Neural cell (in vitro differentiated cells): ENCODE measurements at regions not wholly inside any gene's neighbourhood (a gene's known extent, or its start where the extent isn't known, plus 50 kb on each side); places are given as distances from the start of the nearest gene placed in this dataset.

Source experiments
- H2AFZ ChIP-seq: fragments of 200-600, 300-800 bp; sonication (generic), shearing (Covaris generic); 2 replicates; pipeline ENCODE4 v1.6.0; 2014; ENCODE audit warnings: low read depth, mild to moderate bottlenecking, antibody characterized with exemption, low read length, moderate library complexity
- H3F3A ChIP-seq: fragments of 200-600 bp; shearing (Covaris generic); 2 replicates; pipeline ENCODE4 v1.6.1; 2016; ENCODE audit warnings: mild to moderate bottlenecking, moderate library complexity, mixed read lengths, antibody characterized with exemption, low read length; ENCODE audit not compliant: insufficient read depth, poor library complexity, severe bottlenecking
- H3K27ac ChIP-seq: fragments of 200-600, 300-800 bp; sonication (generic), shearing (Covaris generic); 2 replicates; pipeline ENCODE4 v1.5.1; 2014; ENCODE audit warnings: mild to moderate bottlenecking, low read length, moderate library complexity
- H3K27me3 ChIP-seq: fragments of 300-800, 200-600 bp; sonication (generic), shearing (Covaris generic); 2 replicates; pipeline ENCODE4 v1.6.0; 2014; ENCODE audit warnings: mild to moderate bottlenecking, low read depth, low read length, moderate library complexity; ENCODE audit not compliant: insufficient read depth
- H3K36me3 ChIP-seq: fragments of 300-800, 200-600 bp; sonication (generic), shearing (Covaris generic); 2 replicates; pipeline ENCODE4 v1.5.1; 2014; ENCODE audit warnings: mild to moderate bottlenecking, antibody characterized with exemption, low read length, moderate library complexity; ENCODE audit not compliant: insufficient read depth
- H3K4me2 ChIP-seq: fragments of 300-800, 200-600 bp; sonication (generic), shearing (Covaris generic); 2 replicates; pipeline ENCODE4 v1.6.0; 2014; ENCODE audit warnings: mild to moderate bottlenecking, low read length
- H3K4me3 ChIP-seq: fragments of 300-800, 200-600 bp; sonication (generic), shearing (Covaris generic); 2 replicates; pipeline ENCODE4 v1.5.1; 2014; ENCODE audit warnings: mild to moderate bottlenecking, low read length, moderate library complexity
- H3K79me2 ChIP-seq: fragments of 200-600 bp; shearing (Covaris generic); replicated peaks from 2 replicates; pipeline ENCODE4 v1.6.0; 2014; ENCODE audit warnings: mild to moderate bottlenecking, low read length, moderate library complexity; ENCODE audit not compliant: insufficient read depth
- H3K9ac ChIP-seq: fragments of 300-800, 200-600 bp; sonication (generic), shearing (Covaris generic); 2 replicates; pipeline ENCODE4 v1.6.1; 2016; ENCODE audit warnings: mild to moderate bottlenecking, low read length, mixed read lengths
- H3K9me2 ChIP-seq: fragments of 200-600 bp; shearing (Covaris generic); 2 replicates; pipeline ENCODE4 v1.6.1; 2016; ENCODE audit warnings: mild to moderate bottlenecking, low read length, mixed read lengths; ENCODE audit not compliant: insufficient read depth
- H3K9me3 ChIP-seq: fragments of 200-600, 300-800 bp; sonication (generic), shearing (Covaris generic); 2 replicates; pipeline ENCODE4 v1.6.1; 2016; ENCODE audit warnings: mild to moderate bottlenecking, mixed run types, low read length, moderate library complexity, mixed read lengths
- H4K20me1 ChIP-seq: fragments of 200-600 bp; shearing (Covaris generic); 2 replicates; pipeline ENCODE4 v1.6.1; 2016; ENCODE audit warnings: mild to moderate bottlenecking, mixed run types; ENCODE audit not compliant: insufficient read depth
- CTCF ChIP-seq: fragments of 450-650 bp; IDR thresholded peaks from 2 replicates; pipeline ENCODE4 v1.5.1; 2014; ENCODE audit warnings: antibody characterized with exemption, mild to moderate bottlenecking, moderate library complexity; ENCODE audit not compliant: poor library complexity, severe bottlenecking
- EP300 ChIP-seq: fragments of 450-650 bp; conservative IDR thresholded peaks from 2 replicates; pipeline ENCODE4 v1.6.1; 2014; ENCODE audit warnings: antibody characterized with exemption, mild to moderate bottlenecking, moderate library complexity; ENCODE audit not compliant: poor library complexity, severe bottlenecking
- EZH2 ChIP-seq: fragments of 200-600, 300-800 bp; shearing (Covaris generic), sonication (generic); IDR thresholded peaks from 2 replicates; pipeline ENCODE4 v1.6.1; 2014; ENCODE audit warnings: antibody characterized with exemption, low read length, borderline replicate concordance, mild to moderate bottlenecking; ENCODE audit not compliant: insufficient read depth, poor library complexity, severe bottlenecking
- MXI1 ChIP-seq: fragments of 450-650 bp; conservative IDR thresholded peaks from 2 replicates; pipeline ENCODE4 v1.6.1; 2014; ENCODE audit warnings: antibody characterized with exemption, mild to moderate bottlenecking; ENCODE audit not compliant: poor library complexity, severe bottlenecking
- POLR2AphosphoS5 ChIP-seq: IDR thresholded peaks from 2 replicates; pipeline ENCODE4 v1.6.1; 2012
- RAD21 ChIP-seq: fragments of 450-650 bp; conservative IDR thresholded peaks from 2 replicates; pipeline ENCODE4 v1.6.1; 2014; ENCODE audit warnings: antibody characterized with exemption, mild to moderate bottlenecking, moderate library complexity
- REST ChIP-seq: IDR thresholded peaks from 2 replicates; pipeline ENCODE4 v1.6.1; 2012; ENCODE audit warnings: borderline replicate concordance
- SMC3 ChIP-seq: fragments of 450-650 bp; conservative IDR thresholded peaks from 2 replicates; pipeline ENCODE4 v1.6.1; 2014; ENCODE audit warnings: antibody characterized with exemption, mild to moderate bottlenecking, moderate library complexity; ENCODE audit not compliant: poor library complexity
- TAF1 ChIP-seq: IDR thresholded peaks from 2 replicates; pipeline ENCODE4 v1.6.1; 2012; ENCODE audit warnings: low read depth

- Histone ChIP-seq H3K4me3 (no peak overlapping the region), H3K79me2 (peaks cover 2% of the 10 kb centered on the region), H3K9ac (no peak overlapping the region), H3K27ac (no peak overlapping the region), H3K27me3 (no peaks in the 10 kb centered on the region), H3K36me3 (no peaks in the 10 kb centered on the region), H3F3A (no peaks in the 10 kb centered on the region), H3K9me3 (no peaks in the 10 kb centered on the region), H4K20me1 (no peaks in the 10 kb centered on the region), H3K4me2 (no peak overlapping the region), H2AFZ (no peak overlapping the region), H3K9me2 (no peaks in the 10 kb centered on the region)
- TF ChIP-seq EP300, result no peak
These were observed 247.1 kb downstream of the SEC14L1 start for GRCh38 chr17:77387891-77388290.

- H2AFZ ChIP-seq, result no peak overlapping the region
- H4K20me1 ChIP-seq, result no peaks in the 10 kb centered on the region
- no peaks in the 10 kb centered on the region for H3K36me3 ChIP-seq
- H3K79me2 ChIP-seq, result peaks cover 2% of the 10 kb centered on the region
- TF ChIP-seq POLR2AphosphoS5, result no peak
- TF ChIP-seq REST, result no peak
- no peak for TF ChIP-seq MXI1
- no peak for TF ChIP-seq EZH2
- no peak for TF ChIP-seq TAF1
- TF ChIP-seq RAD21, result no peak
- TF ChIP-seq SMC3, result no peak
- TF ChIP-seq EP300, result no peak
- TF ChIP-seq CTCF, result no peak
- H3K9me3 ChIP-seq, result no peaks in the 10 kb centered on the region
- no peak overlapping the region for H3K4me3 ChIP-seq
- H3K9ac ChIP-seq, result no peak overlapping the region
- H3K9me2 ChIP-seq, result no peaks in the 10 kb centered on the region
- no peaks in the 10 kb centered on the region for H3K27me3 ChIP-seq
- no peak overlapping the region for H3K27ac ChIP-seq
- no peaks in the 10 kb centered on the region for H3F3A ChIP-seq
- no peak overlapping the region for H3K4me2 ChIP-seq
These were observed 247.9 kb downstream of the SEC14L1 start for GRCh38 chr17:77388384-77389306.
